ENCODE measurements at regions not wholly inside any gene's neighbourhood (a gene's known extent, or its start where the extent isn't known, plus 50 kb on each side); places are given as distances from the start of the nearest gene placed in this dataset.

DNA sequence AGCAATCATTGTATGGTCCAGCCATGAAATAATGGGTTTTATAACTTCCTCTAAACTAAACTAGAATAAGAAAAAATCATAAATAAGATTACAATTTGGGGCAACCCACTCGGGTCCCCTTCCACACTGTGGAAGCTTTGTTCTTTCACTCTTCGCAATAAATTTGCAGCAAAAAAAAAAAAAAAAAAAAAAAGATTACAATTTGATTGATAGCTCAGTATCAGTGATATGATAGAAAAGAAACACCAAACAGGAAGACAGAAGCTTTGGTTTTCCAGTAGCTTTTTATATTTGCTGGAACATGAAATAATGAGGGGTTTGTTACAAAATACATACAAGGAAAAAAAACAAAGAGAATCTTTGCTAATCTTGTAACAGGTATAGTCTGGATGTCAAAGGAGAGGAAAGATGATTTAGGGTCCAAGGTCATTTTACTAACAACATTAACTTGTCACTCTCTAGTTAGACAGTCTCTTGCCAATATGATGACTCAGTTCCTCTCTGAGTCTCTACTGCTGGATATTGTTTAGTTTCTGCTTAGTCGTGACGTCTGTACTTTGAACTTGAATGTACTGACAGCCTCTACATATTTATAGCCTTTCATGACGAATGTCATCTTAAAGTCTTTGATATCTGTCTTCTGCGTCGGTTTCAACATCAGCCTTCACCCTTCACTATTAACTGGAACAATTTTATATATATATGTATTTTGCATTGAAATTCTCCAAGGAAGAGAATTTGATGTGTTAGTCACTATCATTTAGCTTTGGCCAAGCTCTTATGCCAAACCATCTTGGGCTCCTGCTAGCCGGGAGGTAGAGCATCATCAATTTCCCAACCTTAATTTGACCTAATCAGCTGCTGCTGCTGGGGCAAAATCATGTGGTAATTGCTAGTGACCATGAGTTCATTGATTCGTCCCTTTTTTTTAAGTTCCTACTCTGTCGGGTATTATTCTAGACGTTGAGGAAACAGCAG, 213.1 kb upstream of the STXBP5 start (continued):
- TF ChIP-seq, protein P1, sequence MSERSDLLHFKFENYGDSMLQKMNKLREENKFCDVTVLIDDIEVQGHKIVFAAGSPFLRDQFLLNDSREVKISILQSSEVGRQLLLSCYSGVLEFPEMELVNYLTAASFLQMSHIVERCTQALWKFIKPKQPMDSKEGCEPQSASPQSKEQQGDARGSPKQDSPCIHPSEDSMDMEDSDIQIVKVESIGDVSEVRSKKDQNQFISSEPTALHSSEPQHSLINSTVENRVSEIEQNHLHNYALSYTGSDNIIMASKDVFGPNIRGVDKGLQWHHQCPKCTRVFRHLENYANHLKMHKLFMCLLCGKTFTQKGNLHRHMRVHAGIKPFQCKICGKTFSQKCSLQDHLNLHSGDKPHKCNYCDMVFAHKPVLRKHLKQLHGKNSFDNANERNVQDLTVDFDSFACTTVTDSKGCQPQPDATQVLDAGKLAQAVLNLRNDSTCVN (CRISPR knock-in tag; IDR thresholded peaks at IDR 0.05; ENCODE audit: borderline replicate concordance) = no peak
- no peak for TF ChIP-seq MYNN (CRISPR knock-in tag; IDR thresholded peaks at IDR 0.05; ENCODE audit: low read depth)
- TF ChIP-seq TEAD2 (CRISPR knock-in tag; IDR thresholded peaks at IDR 0.05) = no peak
- TF ChIP-seq, protein P2, sequence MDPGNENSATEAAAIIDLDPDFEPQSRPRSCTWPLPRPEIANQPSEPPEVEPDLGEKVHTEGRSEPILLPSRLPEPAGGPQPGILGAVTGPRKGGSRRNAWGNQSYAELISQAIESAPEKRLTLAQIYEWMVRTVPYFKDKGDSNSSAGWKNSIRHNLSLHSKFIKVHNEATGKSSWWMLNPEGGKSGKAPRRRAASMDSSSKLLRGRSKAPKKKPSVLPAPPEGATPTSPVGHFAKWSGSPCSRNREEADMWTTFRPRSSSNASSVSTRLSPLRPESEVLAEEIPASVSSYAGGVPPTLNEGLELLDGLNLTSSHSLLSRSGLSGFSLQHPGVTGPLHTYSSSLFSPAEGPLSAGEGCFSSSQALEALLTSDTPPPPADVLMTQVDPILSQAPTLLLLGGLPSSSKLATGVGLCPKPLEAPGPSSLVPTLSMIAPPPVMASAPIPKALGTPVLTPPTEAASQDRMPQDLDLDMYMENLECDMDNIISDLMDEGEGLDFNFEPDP (CRISPR knock-in tag; conservative IDR thresholded peaks at IDR 0.05) = no peak
- no peak for TF ChIP-seq PHF21A (CRISPR knock-in tag; IDR thresholded peaks at IDR 0.05)
- TF ChIP-seq, protein P3, sequence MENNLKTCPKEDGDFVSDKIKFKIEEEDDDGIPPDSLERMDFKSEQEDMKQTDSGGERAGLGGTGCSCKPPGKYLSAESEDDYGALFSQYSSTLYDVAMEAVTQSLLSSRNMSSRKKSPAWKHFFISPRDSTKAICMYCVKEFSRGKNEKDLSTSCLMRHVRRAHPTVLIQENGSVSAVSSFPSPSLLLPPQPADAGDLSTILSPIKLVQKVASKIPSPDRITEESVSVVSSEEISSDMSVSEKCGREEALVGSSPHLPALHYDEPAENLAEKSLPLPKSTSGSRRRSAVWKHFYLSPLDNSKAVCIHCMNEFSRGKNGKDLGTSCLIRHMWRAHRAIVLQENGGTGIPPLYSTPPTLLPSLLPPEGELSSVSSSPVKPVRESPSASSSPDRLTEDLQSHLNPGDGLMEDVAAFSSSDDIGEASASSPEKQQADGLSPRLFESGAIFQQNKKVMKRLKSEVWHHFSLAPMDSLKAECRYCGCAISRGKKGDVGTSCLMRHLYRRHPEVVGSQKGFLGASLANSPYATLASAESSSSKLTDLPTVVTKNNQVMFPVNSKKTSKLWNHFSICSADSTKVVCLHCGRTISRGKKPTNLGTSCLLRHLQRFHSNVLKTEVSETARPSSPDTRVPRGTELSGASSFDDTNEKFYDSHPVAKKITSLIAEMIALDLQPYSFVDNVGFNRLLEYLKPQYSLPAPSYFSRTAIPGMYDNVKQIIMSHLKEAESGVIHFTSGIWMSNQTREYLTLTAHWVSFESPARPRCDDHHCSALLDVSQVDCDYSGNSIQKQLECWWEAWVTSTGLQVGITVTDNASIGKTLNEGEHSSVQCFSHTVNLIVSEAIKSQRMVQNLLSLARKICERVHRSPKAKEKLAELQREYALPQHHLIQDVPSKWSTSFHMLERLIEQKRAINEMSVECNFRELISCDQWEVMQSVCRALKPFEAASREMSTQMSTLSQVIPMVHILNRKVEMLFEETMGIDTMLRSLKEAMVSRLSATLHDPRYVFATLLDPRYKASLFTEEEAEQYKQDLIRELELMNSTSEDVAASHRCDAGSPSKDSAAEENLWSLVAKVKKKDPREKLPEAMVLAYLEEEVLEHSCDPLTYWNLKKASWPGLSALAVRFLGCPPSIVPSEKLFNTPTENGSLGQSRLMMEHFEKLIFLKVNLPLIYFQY (CRISPR knock-in tag; IDR thresholded peaks at IDR 0.05; ENCODE audit: borderline replicate concordance) = no peak
- TF ChIP-seq SUZ12 (IDR thresholded peaks at IDR 0.05; ENCODE audit: low read depth, low read length) = no peak
- peak; percentile 92 for TF ChIP-seq MEIS1 (CRISPR knock-in tag; IDR thresholded peaks at IDR 0.05; ENCODE audit: borderline replicate concordance)
- TF ChIP-seq, protein P4, sequence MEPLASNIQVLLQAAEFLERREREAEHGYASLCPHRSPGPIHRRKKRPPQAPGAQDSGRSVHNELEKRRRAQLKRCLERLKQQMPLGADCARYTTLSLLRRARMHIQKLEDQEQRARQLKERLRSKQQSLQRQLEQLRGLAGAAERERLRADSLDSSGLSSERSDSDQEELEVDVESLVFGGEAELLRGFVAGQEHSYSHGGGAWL (CRISPR knock-in tag; IDR thresholded peaks at IDR 0.05) = no peak
- 0 out of 2 replicates have a peak, but pooled peaks have one; percentile 44 for TF ChIP-seq RFXANK (CRISPR knock-in tag; IDR thresholded peaks at IDR 0.05)
- no peak for TF ChIP-seq ZC3H4 (CRISPR knock-in tag; IDR thresholded peaks at IDR 0.05; ENCODE audit: borderline replicate concordance)
- no peak for TF ChIP-seq ZSCAN25 (CRISPR knock-in tag; IDR thresholded peaks at IDR 0.05)
- TF ChIP-seq SAP130 (CRISPR knock-in tag; IDR thresholded peaks at IDR 0.05; ENCODE audit: low read depth) = peak; percentile 87
- no peak; the same call in 1 of the 2 replicates for TF ChIP-seq STAG1 (CRISPR knock-in tag; IDR thresholded peaks at IDR 0.05)
- TF ChIP-seq ZFP36 (IDR thresholded peaks at IDR 0.05; ENCODE audit: borderline replicate concordance, low read depth, low read length, partially characterized antibody) = no peak
- no peak for TF ChIP-seq ZNF383 (CRISPR knock-in tag; IDR thresholded peaks at IDR 0.05; ENCODE audit: borderline replicate concordance)
- peak; percentile 53; the same call in 1 of the 2 replicates for TF ChIP-seq KDM6A (CRISPR knock-in tag; IDR thresholded peaks at IDR 0.05; ENCODE audit: low read depth)
